Glutamatergic neuron (in vitro differentiated cells): ENCODE measurements at regions not wholly inside any gene's neighbourhood (a gene's known extent, or its start where the extent isn't known, plus 50 kb on each side); places are given as distances from the start of the nearest gene placed in this dataset.

Experiments
- DNase-seq: peaks from one replicate; pipeline ENCODE4 v3.0.0; 2022
- H3K27ac Mint-ChIP-seq: one replicate; pipeline ENCODE4 v1.8.0; 2020; ENCODE audit warnings: mild to moderate bottlenecking, mixed read lengths, inconsistent platforms; ENCODE audit not compliant: unreplicated experiment
- H3K27me3 Mint-ChIP-seq: one replicate; pipeline ENCODE4 v1.8.0; 2020; ENCODE audit warnings: mild to moderate bottlenecking, moderate library complexity, mixed read lengths, inconsistent platforms; ENCODE audit not compliant: unreplicated experiment
- H3K36me3 Mint-ChIP-seq: one replicate; pipeline ENCODE4 v1.8.0; 2020; ENCODE audit warnings: mild to moderate bottlenecking, mixed read lengths, inconsistent platforms; ENCODE audit not compliant: unreplicated experiment
- H3K4me1 Mint-ChIP-seq: one replicate; pipeline ENCODE4 v1.8.0; 2020; ENCODE audit warnings: mild to moderate bottlenecking, low read depth, mixed read lengths, inconsistent platforms; ENCODE audit not compliant: unreplicated experiment
- H3K4me3 Mint-ChIP-seq: one replicate; pipeline ENCODE4 v1.8.0; 2020; ENCODE audit warnings: mild to moderate bottlenecking, mixed read lengths, inconsistent platforms; ENCODE audit not compliant: unreplicated experiment
- H3K9me3 Mint-ChIP-seq: one replicate; pipeline ENCODE4 v1.8.0; 2020; ENCODE audit warnings: mild to moderate bottlenecking, moderate library complexity, mixed read lengths, inconsistent platforms; ENCODE audit not compliant: unreplicated experiment
- CTCF ChIP-seq: fragments of 200-600 bp; sonication (generic); IDR thresholded peaks from one replicate; pipeline ENCODE4 v1.5.0; 2021; ENCODE audit not compliant: partially characterized antibody, unreplicated experiment

- no peak for TF ChIP-seq CTCF
- Mint-ChIP-seq H3K4me1 (no peaks in the 10 kb centered on the region), H3K36me3 (no peaks in the 10 kb centered on the region), H3K9me3 (no peaks in the 10 kb centered on the region), H3K27me3 (no peaks in the 10 kb centered on the region), H3K27ac (no peak overlapping the region), H3K4me3 (no peak overlapping the region)
- DNase-seq: no peak
These were observed 649.5 kb upstream of the CCDC179 start for GRCh38 chr11:23509821-23510220.

- TF ChIP-seq CTCF: no peak
- no peak overlapping the region for H3K27ac Mint-ChIP-seq
- H3K4me1 Mint-ChIP-seq: peaks cover 13% of the 10 kb centered on the region
These were observed 658.9 kb upstream of the CCDC179 start for GRCh38 chr11:23519194-23519593.

GRCh38 chr11:23520226-23520960 is 660.1 kb upstream of the CCDC179 start:
- Mint-ChIP-seq H3K27ac (no peak overlapping the region), H3K36me3 (no peaks in the 10 kb centered on the region), H3K9me3 (no peaks in the 10 kb centered on the region), H3K4me3 (no peak overlapping the region), H3K4me1 (peaks cover 13% of the 10 kb centered on the region), H3K27me3 (no peaks in the 10 kb centered on the region)
- no peak for DNase-seq
- no peak for TF ChIP-seq CTCF

More at GRCh38 chr11:23519194-23519593, 658.9 kb upstream of the CCDC179 start:
- Mint-ChIP-seq H3K9me3 (no peaks in the 10 kb centered on the region), H3K27me3 (no peaks in the 10 kb centered on the region), H3K36me3 (no peaks in the 10 kb centered on the region), H3K4me3 (no peak overlapping the region)
- DNase-seq: no peak

GRCh38 chr11:23536907-23537306 is 676.6 kb upstream of the CCDC179 start:
- TF ChIP-seq CTCF: no peak
- Mint-ChIP-seq H3K27ac (no peak overlapping the region), H3K27me3 (no peaks in the 10 kb centered on the region), H3K4me3 (no peak overlapping the region), H3K4me1 (peaks cover 2% of the 10 kb centered on the region), H3K36me3 (no peaks in the 10 kb centered on the region), H3K9me3 (no peaks in the 10 kb centered on the region)
- no peak for DNase-seq

- Mint-ChIP-seq H3K36me3 (no peaks in the 10 kb centered on the region), H3K9me3 (no peaks in the 10 kb centered on the region), H3K4me3 (no peak overlapping the region), H3K27me3 (no peaks in the 10 kb centered on the region), H3K27ac (no peak overlapping the region), H3K4me1 (peaks cover 2% of the 10 kb centered on the region)
- no peak for DNase-seq
- TF ChIP-seq CTCF: no peak
These were observed 679.3 kb upstream of the CCDC179 start for GRCh38 chr11:23539556-23539955.
